ENCODE measurements at regions not wholly inside any gene's neighbourhood (a gene's known extent, or its start where the extent isn't known, plus 50 kb on each side); places are given as distances from the start of the nearest gene placed in this dataset.

GRCh38 chr1:239657291-239657690, 270.9 kb downstream of the CHRM3 start:
- Histone ChIP-seq H3K14ac (replicated peaks; ENCODE audit: low read depth, low read length) (no peak overlapping the region), H4K8ac (ENCODE audit: low read depth in 2 of 2, low read length in 2 of 2) (no peak overlapping the region), H2AFZ (replicated peaks; ENCODE audit: low read length, poor library complexity) (no peak overlapping the region), H3K4me3 (ENCODE audit: insufficient read depth, low read depth, low read length) (no peak overlapping the region), H4K20me1 (ENCODE audit: insufficient read depth, low read length) (no peaks in the 10 kb centered on the region), H3K4me1 (ENCODE audit: control insufficient read depth, insufficient read depth, low read length) (no peaks in the 10 kb centered on the region), H2BK120ac (ENCODE audit: low read depth, low read length) (no peak overlapping the region), H2BK5ac (ENCODE audit: low read depth, low read length, poor library complexity, severe bottlenecking) (no peak overlapping the region), H3K4me2 (ENCODE audit: low read depth, low read length) (no peak overlapping the region), H3K9me1 (ENCODE audit: insufficient read depth, low read length) (no peaks in the 10 kb centered on the region), H2AK5ac (ENCODE audit: low read depth, low read length) (no peak overlapping the region), H3K27me3 (ENCODE audit: control insufficient read depth, insufficient read depth, low read length) (no peaks in the 10 kb centered on the region), H3K23ac (ENCODE audit: low read depth, low read length) (no peak overlapping the region), H2BK20ac (ENCODE audit: low read depth, low read length) (no peak overlapping the region), H3K4ac (ENCODE audit: low read depth, low read length) (no peak overlapping the region), H4K91ac (ENCODE audit: insufficient read depth, low read depth, low read length) (no peak overlapping the region), H3K18ac (ENCODE audit: low read depth, low read length) (no peak overlapping the region), H3K9me3 (ENCODE audit: control insufficient read depth, insufficient read depth, low read length) (peaks cover 9% of the 10 kb centered on the region; the same call in 1 of the 2 replicates), H2AK9ac (replicated peaks; ENCODE audit: low read depth, low read length, poor library complexity) (no peak overlapping the region), H4K5ac (ENCODE audit: low read depth, low read length) (no peak overlapping the region), H3K9ac (ENCODE audit: low read depth, low read length) (no peak overlapping the region), H3K79me1 (ENCODE audit: low read depth in 1 of 2, low read length in 2 of 2) (no peaks in the 10 kb centered on the region), H3K36me3 (ENCODE audit: control insufficient read depth, insufficient read depth, low read length) (no peaks in the 10 kb centered on the region), H3K56ac (ENCODE audit: extremely low read depth, insufficient read depth, low read length) (no peak overlapping the region), H2BK15ac (ENCODE audit: low read depth, low read length) (no peak overlapping the region), H3K27ac (ENCODE audit: insufficient read depth, low read length) (no peak overlapping the region)
- no CpG with 5 or more reads among the region's 2 CpGs for WGBS, 2 experiments (ENCODE audit: extremely low coverage in 2 of 2, insufficient read length in 1 of 2)
- BruUV-seq (replicated peaks) = no TSS peak
- dilution Hi-C loops (cut with HindIII; ENCODE audit: low sequenced_read_pairs, unreplicated experiment) = no loop called here
- TF ChIP-seq MAFK (IDR thresholded peaks at IDR 0.05; ENCODE audit: low read depth, low read length) (no peak), POLR2A (IDR thresholded peaks at IDR 0.05; ENCODE audit: low read depth, low read length) (no peak), CTCF (conservative IDR thresholded peaks at IDR 0.05; ENCODE audit: low read depth, low read length) (no peak), BHLHE40 (IDR thresholded peaks at IDR 0.05; ENCODE audit: low read depth, low read length) (no peak)
- in situ Hi-C loops (cut with MboI; ENCODE audit: low sequenced_read_pairs) = no loop called here
- POLR2A ChIA-PET (ENCODE audit: unreplicated experiment) = no interaction called here
- CTCF ChIA-PET = no interaction called here
- no peak for DNase-seq
- no peak for ATAC-seq (ENCODE audit: low read depth)
- intact Hi-C loops (cut with micrococcal nuclease) = no loop called here

Data from IMR-90 (cell line).